Endodermal cell (in vitro differentiated cells): ENCODE measurements at regions not wholly inside any gene's neighbourhood (a gene's known extent, or its start where the extent isn't known, plus 50 kb on each side); places are given as distances from the start of the nearest gene placed in this dataset.

Source experiments
- DNase-seq: peaks from one replicate; pipeline ENCODE4 v3.0.0-alpha.2; 2017
- H3K27ac ChIP-seq: 2 replicates; pipeline ENCODE4 v1.5.1; 2013; ENCODE audit warnings: mild to moderate bottlenecking, low read depth, low read length, moderate library complexity
- H3K27me3 ChIP-seq: 2 replicates; pipeline ENCODE4 v1.6.1; 2013; ENCODE audit warnings: mild to moderate bottlenecking, low read length, moderate library complexity; ENCODE audit not compliant: insufficient read depth, control insufficient read depth, poor library complexity, severe bottlenecking
- H3K36me3 ChIP-seq: 2 replicates; pipeline ENCODE4 v1.7.0; 2013; ENCODE audit warnings: mild to moderate bottlenecking, low read length, moderate library complexity; ENCODE audit not compliant: control insufficient read depth, insufficient read depth
- H3K4me1 ChIP-seq: one replicate; pipeline ENCODE4 v1.7.0; 2013; ENCODE audit warnings: low read length; ENCODE audit not compliant: control insufficient read depth, insufficient read depth
- H3K4me3 ChIP-seq: 2 replicates; pipeline ENCODE4 v1.5.1; 2013; ENCODE audit warnings: mild to moderate bottlenecking, low read length, moderate library complexity
- H3K9ac ChIP-seq: 2 replicates; pipeline ENCODE4 v1.6.1; 2013; ENCODE audit warnings: mild to moderate bottlenecking, low read length, moderate library complexity; ENCODE audit not compliant: poor library complexity, severe bottlenecking; ENCODE audit errors: extremely low read depth
- H3K9me3 ChIP-seq: 2 replicates; pipeline ENCODE4 v1.6.1; 2013; ENCODE audit warnings: mild to moderate bottlenecking, low read length, moderate library complexity; ENCODE audit not compliant: control insufficient read depth
- H3K27ac Mint-ChIP-seq: 2 replicates; pipeline ENCODE4 v1.8.0; 2020; ENCODE audit warnings: mixed read lengths
- H3K27me3 Mint-ChIP-seq: 2 replicates; pipeline ENCODE4 v1.8.0; 2021; ENCODE audit warnings: mild to moderate bottlenecking, mixed read lengths; ENCODE audit not compliant: insufficient read depth
- H3K36me3 Mint-ChIP-seq: 2 replicates; pipeline ENCODE4 v1.8.0; 2020; ENCODE audit warnings: low read depth, mixed read lengths
- H3K4me1 Mint-ChIP-seq: 2 replicates; pipeline ENCODE4 v1.8.0; 2020; ENCODE audit warnings: mixed read lengths
- H3K4me3 Mint-ChIP-seq: 2 replicates; pipeline ENCODE4 v1.8.0; 2020; ENCODE audit warnings: mild to moderate bottlenecking, moderate library complexity, mixed read lengths
- H3K9me3 Mint-ChIP-seq: 2 replicates; pipeline ENCODE4 v1.8.0; 2020; ENCODE audit warnings: mild to moderate bottlenecking, mixed read lengths
- CTCF ChIP-seq: fragments of 200-600 bp; sonication (generic); conservative IDR thresholded peaks from 2 replicates; pipeline ENCODE4 v1.5.0; 2021; ENCODE audit warnings: antibody characterized with exemption, mild to moderate bottlenecking
- WGBS, 2 experiments: methylation state at CpG; one replicate each; pipeline versions ENCODE4 v1.1.5 to v1.1.7; 2013; ENCODE audit warnings: missing lambda C conversion rate in 2 of 2, mixed read lengths in 1 of 2; ENCODE audit not compliant: insufficient coverage in 1 of 2, insufficient read length in 1 of 2; 5-methylcytosine and 5-hydroxymethylcytosine counted together

GRCh38 chr14:49193332-49194065 is 392.7 kb downstream of the RPS29 start:
- H3K9ac ChIP-seq, result no peak overlapping the region
- TF ChIP-seq CTCF, result no peak
- Mint-ChIP-seq H3K27ac (no peak overlapping the region), H3K9me3 (no peaks in the 10 kb centered on the region), H3K27me3 (peaks cover 5% of the 10 kb centered on the region), H3K4me3 (no peak overlapping the region), H3K36me3 (no peaks in the 10 kb centered on the region), H3K4me1 (peaks cover 26% of the 10 kb centered on the region)
- H3K9me3 ChIP-seq, result no peaks in the 10 kb centered on the region
- 77 to 85% methylated on average over 6 to 7 of the region's 7 CpGs for WGBS, 2 experiments
- H3K4me1 ChIP-seq, result peaks cover 7% of the 10 kb centered on the region
- H3K36me3 ChIP-seq, result no peaks in the 10 kb centered on the region
- H3K27me3 ChIP-seq, result no peaks in the 10 kb centered on the region
- no peak overlapping the region for H3K4me3 ChIP-seq
- DNase-seq, result no peak
- H3K27ac ChIP-seq, result no peak overlapping the region

GRCh38 chr14:49191380-49191779 is 394.8 kb downstream of the RPS29 start:
- Histone ChIP-seq H3K4me3 (no peak overlapping the region), H3K27ac (no peak overlapping the region), H3K9ac (no peak overlapping the region), H3K4me1 (peaks cover 7% of the 10 kb centered on the region), H3K9me3 (no peaks in the 10 kb centered on the region), H3K36me3 (no peaks in the 10 kb centered on the region), H3K27me3 (no peaks in the 10 kb centered on the region)
- H3K27me3 Mint-ChIP-seq, result peaks cover 5% of the 10 kb centered on the region
- WGBS, 2 experiments, result 89 to 100% methylated on average over 3 to 5 of the region's 5 CpGs
- no peak for DNase-seq
- peaks cover 26% of the 10 kb centered on the region for H3K4me1 Mint-ChIP-seq
- TF ChIP-seq CTCF, result no peak
- no peaks in the 10 kb centered on the region for H3K9me3 Mint-ChIP-seq
- H3K4me3 Mint-ChIP-seq, result no peak overlapping the region
- no peak overlapping the region for H3K27ac Mint-ChIP-seq
- H3K36me3 Mint-ChIP-seq, result no peaks in the 10 kb centered on the region

GRCh38 chr14:49189375-49189774 is 396.8 kb downstream of the RPS29 start:
- Histone ChIP-seq H3K4me1 (peaks cover 7% of the 10 kb centered on the region), H3K36me3 (no peaks in the 10 kb centered on the region), H3K9me3 (no peaks in the 10 kb centered on the region), H3K27ac (peak overlapping the region; percentile 3), H3K27me3 (no peaks in the 10 kb centered on the region), H3K9ac (no peak overlapping the region), H3K4me3 (no peak overlapping the region)
- TF ChIP-seq CTCF, result no peak
- Mint-ChIP-seq H3K4me3 (no peak overlapping the region), H3K4me1 (peaks cover 25% of the 10 kb centered on the region), H3K27me3 (peaks cover 3% of the 10 kb centered on the region), H3K27ac (no peak overlapping the region), H3K9me3 (no peaks in the 10 kb centered on the region), H3K36me3 (no peaks in the 10 kb centered on the region)
- DNase-seq, result no peak
- 50 to 60% methylated on average over 1 of the region's 1 CpG for WGBS, 2 experiments
